Nucleus accumbens (tissue), 56 donors: ENCODE measurements at regions not wholly inside any gene's neighbourhood (a gene's known extent, or its start where the extent isn't known, plus 50 kb on each side); places are given as distances from the start of the nearest gene placed in this dataset.
A peak's percentile ranks its signal among the peaks of the same experiment; 100 is the strongest.

Experiments used
- DNase-seq, 56 donors: peaks; one replicate each; lab custom pipeline; 2025; lab: John Stamatoyannopoulos, UW

GRCh38 chr11:115787302-115787701, 283.1 kb upstream of the CADM1 start:
- DNase-seq, result no peak

- peak in 2 of 56 donors; percentile 2 to 7 for DNase-seq
Measured at GRCh38 chr11:115784796-115785521, 280.7 kb upstream of the CADM1 start.

- DNase-seq, result no peak
Measured at GRCh38 chr11:115780646-115781362, 276.6 kb upstream of the CADM1 start.

- no peak for DNase-seq
Measured at GRCh38 chr11:115778928-115779650, 274.9 kb upstream of the CADM1 start.

- DNase-seq, result peak in 1 of 56 donors; percentile 13
Measured at GRCh38 chr11:115776916-115777315, 272.7 kb upstream of the CADM1 start.

- DNase-seq, result no peak
Measured at GRCh38 chr11:115775846-115776245, 271.6 kb upstream of the CADM1 start.

GRCh38 chr11:115774756-115775155, 270.5 kb upstream of the CADM1 start:
- no peak for DNase-seq

- DNase-seq, result no peak
Measured at GRCh38 chr11:115769891-115770290, 265.7 kb upstream of the CADM1 start.

- no peak for DNase-seq
Measured at GRCh38 chr11:115767883-115768282, 263.7 kb upstream of the CADM1 start.

GRCh38 chr11:115767047-115767802, 263.0 kb upstream of the CADM1 start:
- DNase-seq, result no peak

- no peak for DNase-seq
Measured at GRCh38 chr11:115766561-115766960, 262.3 kb upstream of the CADM1 start.

GRCh38 chr11:115765803-115766239, 261.6 kb upstream of the CADM1 start:
- no peak for DNase-seq

GRCh38 chr11:115764176-115764575, 260.0 kb upstream of the CADM1 start:
- no peak for DNase-seq

GRCh38 chr11:115761817-115762216, 257.6 kb upstream of the CADM1 start:
- no peak for DNase-seq

GRCh38 chr11:115761348-115761747, 257.1 kb upstream of the CADM1 start:
- DNase-seq, result peak in 1 of 56 donors; percentile 2

GRCh38 chr11:115760461-115761320, 256.5 kb upstream of the CADM1 start:
- peak in 2 of 56 donors; percentile 5 to 41 for DNase-seq

GRCh38 chr11:115759622-115760460, 255.6 kb upstream of the CADM1 start:
- DNase-seq, result peak in 31 of 56 donors; percentile 4 to 68 (median 28)

GRCh38 chr11:115758011-115758410, 253.8 kb upstream of the CADM1 start:
- DNase-seq, result no peak
